Breast epithelium (tissue), 4 donors: ENCODE measurements at regions not wholly inside any gene's neighbourhood (a gene's known extent, or its start where the extent isn't known, plus 50 kb on each side); places are given as distances from the start of the nearest gene placed in this dataset.
"Not testable (repeated sequence)": the region's sequence is repeated elsewhere in the genome, so short reads cannot be mapped to it uniquely, and the experiment has no call there.

Experiments used
- DNase-seq, 2 donors: peaks; one replicate each; pipeline ENCODE4 v3.0.0-alpha.2; 2019; ENCODE audit warnings: low spot score in 2 of 2
- H3K27ac ChIP-seq, 2 donors: fragments of 200-600 bp; sonication (generic) in 1 of 2; one replicate each; pipeline ENCODE4 v1.5.1; 2016 to 2019; ENCODE audit warnings: mild to moderate bottlenecking in 1 of 2
- H3K27me3 ChIP-seq, 2 donors: fragments of 200-600 bp; sonication (generic) in 1 of 2; one replicate each; pipeline versions ENCODE4 v1.5.1 to v1.6.0; 2017 to 2019; ENCODE audit warnings: control low read depth in 1 of 2, mild to moderate bottlenecking in 1 of 2
- H3K36me3 ChIP-seq: fragments of 200-600 bp; one replicate; pipeline ENCODE4 v1.5.1; 2019
- H3K4me1 ChIP-seq, 2 donors: fragments of 200-600 bp; sonication (generic); one replicate each; pipeline ENCODE4 v1.5.1; 2016 to 2019; ENCODE audit warnings: control low read depth in 1 of 2
- H3K4me3 ChIP-seq, 3 donors: fragments of 200-600 bp; sonication (generic); 1 replicate in 2 of 3; 2 replicates in 1 of 3; pipeline ENCODE4 v1.5.1; 2016 to 2019; ENCODE audit warnings: mild to moderate bottlenecking in 3 of 3, moderate library complexity in 2 of 3
- H3K9me3 ChIP-seq, 2 donors: fragments of 200-600 bp; sonication (generic) in 1 of 2; one replicate each; pipeline ENCODE4 v1.5.1; 2016 to 2019; ENCODE audit warnings: control low read depth in 1 of 2
- POLR2A ChIP-seq: fragments of 450-650 bp; IDR thresholded peaks from one replicate; pipeline ENCODE4 v1.6.1; 2016; ENCODE audit warnings: antibody characterized with exemption, mild to moderate bottlenecking, moderate library complexity
- POLR2AphosphoS5 ChIP-seq, 3 donors: sonication (generic); formaldehyde crosslinking; IDR thresholded peaks; one replicate each; pipeline ENCODE4 v1.6.1; 2017; ENCODE audit warnings: antibody characterized with exemption in 3 of 3
- intact Hi-C: fragments of 100-400 bp; cut with DNase I; formaldehyde crosslinking; loops from one replicate; pipeline ENCODE4 v1.15.1; 2023; ENCODE audit warnings: low total_unique reads
- TF ChIP-seq, protein P1 (sequence below), 3 donors: fragments of 450-650 bp; IDR thresholded peaks; one replicate each; pipeline ENCODE4 v1.5.1; 2016 to 2017; ENCODE audit warnings: antibody characterized with exemption in 3 of 3, mild to moderate bottlenecking in 3 of 3, moderate library complexity in 3 of 3

- Histone ChIP-seq H3K4me3 (no peak overlapping the region), H3K4me1 (no peaks in the 10 kb centered on the region), H3K27ac (no peak overlapping the region), H3K36me3 (no peaks in the 10 kb centered on the region), H3K27me3 (no peaks in the 10 kb centered on the region), H3K9me3 (peaks cover 2 to 8% of the 10 kb centered on the region in 2 donors)
- TF ChIP-seq, protein P1, sequence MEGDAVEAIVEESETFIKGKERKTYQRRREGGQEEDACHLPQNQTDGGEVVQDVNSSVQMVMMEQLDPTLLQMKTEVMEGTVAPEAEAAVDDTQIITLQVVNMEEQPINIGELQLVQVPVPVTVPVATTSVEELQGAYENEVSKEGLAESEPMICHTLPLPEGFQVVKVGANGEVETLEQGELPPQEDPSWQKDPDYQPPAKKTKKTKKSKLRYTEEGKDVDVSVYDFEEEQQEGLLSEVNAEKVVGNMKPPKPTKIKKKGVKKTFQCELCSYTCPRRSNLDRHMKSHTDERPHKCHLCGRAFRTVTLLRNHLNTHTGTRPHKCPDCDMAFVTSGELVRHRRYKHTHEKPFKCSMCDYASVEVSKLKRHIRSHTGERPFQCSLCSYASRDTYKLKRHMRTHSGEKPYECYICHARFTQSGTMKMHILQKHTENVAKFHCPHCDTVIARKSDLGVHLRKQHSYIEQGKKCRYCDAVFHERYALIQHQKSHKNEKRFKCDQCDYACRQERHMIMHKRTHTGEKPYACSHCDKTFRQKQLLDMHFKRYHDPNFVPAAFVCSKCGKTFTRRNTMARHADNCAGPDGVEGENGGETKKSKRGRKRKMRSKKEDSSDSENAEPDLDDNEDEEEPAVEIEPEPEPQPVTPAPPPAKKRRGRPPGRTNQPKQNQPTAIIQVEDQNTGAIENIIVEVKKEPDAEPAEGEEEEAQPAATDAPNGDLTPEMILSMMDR (IDR thresholded peaks at IDR 0.05), result no peak
- TF ChIP-seq POLR2A (no peak), POLR2AphosphoS5 (IDR thresholded peaks at IDR 0.05) (no peak)
- no peak for DNase-seq
- intact Hi-C loops, result no loop called here
Observed at GRCh38 chr9:134571326-134571931, 70.2 kb upstream of the COL5A1 start.

- DNase-seq, result no peak
- intact Hi-C loops, result loop anchor here (2.0 kb wide), 1 partner anchor 89 kb away; no protein-coding TSS in a partner anchor
- Histone ChIP-seq H3K27me3 (no peaks in the 10 kb centered on the region), H3K27ac (no peak overlapping the region), H3K9me3 (peaks cover 0 to under 1% of the 10 kb centered on the region in 2 donors), H3K36me3 (no peaks in the 10 kb centered on the region), H3K4me1 (no peaks in the 10 kb centered on the region), H3K4me3 (no peak overlapping the region)
- TF ChIP-seq POLR2AphosphoS5 (IDR thresholded peaks at IDR 0.05), result no peak
- TF ChIP-seq, protein P1 (IDR thresholded peaks at IDR 0.05), result no peak
- TF ChIP-seq POLR2A, result no peak
Observed at GRCh38 chr9:134571946-134572917, 69.4 kb upstream of the COL5A1 start.

DNA sequence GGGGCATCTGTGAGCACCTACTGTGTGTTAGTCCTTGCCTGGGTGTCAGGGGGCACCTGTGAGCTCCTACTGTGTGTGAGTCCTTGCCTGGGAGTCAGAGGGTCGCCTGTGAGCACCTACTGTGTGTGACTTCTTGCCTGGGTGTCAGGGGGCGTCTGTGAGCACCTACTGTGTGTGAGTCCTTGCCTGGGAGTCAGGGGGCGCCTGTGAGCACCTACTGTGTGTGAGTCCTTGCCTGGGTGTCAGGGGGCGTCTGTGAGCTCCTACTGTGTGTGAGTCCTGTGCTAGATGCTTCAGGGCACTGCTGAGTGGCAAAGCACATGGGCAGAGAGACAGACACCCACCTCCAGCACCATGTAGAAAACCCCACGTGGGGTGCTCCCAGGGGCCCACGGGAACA, 66.9 kb upstream of the COL5A1 start:
- peaks cover 0 to 15% of the 10 kb centered on the region in 2 donors for H3K27me3 ChIP-seq
- H3K4me3 ChIP-seq, H3K36me3 ChIP-seq, H3K9me3 ChIP-seq, DNase-seq, intact Hi-C loops, H3K4me1 ChIP-seq, H3K27ac ChIP-seq: not testable (repeated sequence)

DNA sequence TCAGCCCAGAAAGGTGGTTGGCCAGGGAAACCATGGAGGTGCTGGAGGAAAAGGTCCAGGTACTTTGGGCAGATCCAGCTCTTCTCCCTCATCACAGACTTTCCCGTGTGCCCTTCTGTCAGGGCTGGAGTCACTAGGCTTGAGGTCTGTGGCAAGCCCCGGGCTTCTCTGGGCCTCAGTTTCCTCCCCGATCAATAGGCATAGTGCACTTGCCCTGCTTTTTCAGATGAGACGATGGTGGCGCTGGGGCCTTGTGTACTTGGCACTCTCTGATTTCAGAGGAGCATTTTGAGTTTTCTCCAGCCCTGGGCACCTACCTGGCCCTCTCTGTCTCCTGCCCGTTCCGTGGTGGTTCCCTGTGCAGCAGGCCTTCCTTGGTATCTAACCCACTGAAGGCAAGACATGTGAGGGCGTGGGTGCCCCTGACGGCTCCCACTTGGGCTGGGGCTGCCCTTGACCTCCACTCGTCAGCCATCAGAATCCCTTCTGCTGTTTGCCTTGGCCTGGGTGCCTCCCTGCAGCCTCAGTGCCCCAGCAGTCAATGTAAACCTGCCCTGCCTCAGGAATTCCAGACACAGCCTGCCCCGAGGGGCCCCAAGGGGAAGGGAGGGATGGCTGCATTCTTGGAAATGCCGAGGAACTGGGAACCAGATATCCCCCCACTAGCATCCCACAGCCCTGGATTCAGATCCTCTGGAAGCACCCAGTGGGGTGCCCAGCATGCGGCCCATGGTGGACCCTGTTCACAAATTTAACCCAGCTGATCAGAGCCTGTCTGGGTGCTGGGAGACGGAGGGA, 66.3 kb upstream of the COL5A1 start:
- TF ChIP-seq, protein P1 (IDR thresholded peaks at IDR 0.05), result no peak
- TF ChIP-seq POLR2AphosphoS5 (IDR thresholded peaks at IDR 0.05) (no peak), POLR2A (no peak)
- DNase-seq, result peak in 1 of 2 donors; percentile 7
- Histone ChIP-seq H3K4me1 (no peaks in the 10 kb centered on the region), H3K4me3 (no peak overlapping the region), H3K36me3 (no peaks in the 10 kb centered on the region), H3K27me3 (peaks cover 0 to 15% of the 10 kb centered on the region in 2 donors), H3K9me3 (no peaks in the 10 kb centered on the region), H3K27ac (no peak overlapping the region)
- intact Hi-C loops, result no loop called here

DNA sequence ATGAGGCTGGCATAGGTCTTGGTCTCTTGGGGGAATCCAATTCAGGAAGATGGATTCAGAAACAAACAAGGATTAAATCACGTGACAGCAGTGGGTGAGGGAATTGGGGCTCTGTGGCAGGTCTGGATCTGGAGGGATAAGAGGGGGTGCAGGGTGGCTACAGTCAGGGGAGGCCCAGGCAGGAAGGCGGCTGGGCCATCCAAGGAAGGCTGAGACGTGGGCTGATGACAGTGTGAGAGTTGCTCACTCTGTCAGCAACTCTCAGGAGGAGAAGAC, 65.8 kb upstream of the COL5A1 start:
- TF ChIP-seq POLR2AphosphoS5 (IDR thresholded peaks at IDR 0.05) (no peak), POLR2A (no peak)
- TF ChIP-seq, protein P1 (IDR thresholded peaks at IDR 0.05), result no peak
- DNase-seq, result peak in 1 of 2 donors; percentile 3
- Histone ChIP-seq H3K4me3 (no peak overlapping the region), H3K4me1 (no peaks in the 10 kb centered on the region), H3K9me3 (no peaks in the 10 kb centered on the region), H3K36me3 (no peaks in the 10 kb centered on the region), H3K27ac (no peak overlapping the region), H3K27me3 (peaks cover 0 to 15% of the 10 kb centered on the region in 2 donors)
- intact Hi-C loops, result no loop called here
